Suprapubic skin (tissue), 3 donors: ENCODE measurements at regions not wholly inside any gene's neighbourhood (a gene's known extent, or its start where the extent isn't known, plus 50 kb on each side); places are given as distances from the start of the nearest gene placed in this dataset.

Experiments used
- CTCF ChIP-seq, 2 donors: fragments of 200-600 bp in 1 of 2; fragments of 450-650 bp in 1 of 2; sonication (generic) in 1 of 2; IDR thresholded peaks; one replicate each; pipeline ENCODE4 v1.5.1; 2016 to 2019; ENCODE audit warnings: antibody characterized with exemption in 2 of 2, mild to moderate bottlenecking in 1 of 2, moderate library complexity in 1 of 2
- POLR2A ChIP-seq, 2 donors: fragments of 450-650 bp; IDR thresholded peaks; one replicate each; pipeline ENCODE4 v1.6.1; 2017; ENCODE audit warnings: antibody characterized with exemption in 2 of 2, mild to moderate bottlenecking in 2 of 2, moderate library complexity in 2 of 2

GRCh38 chr2:22854588-22854987 is 530.4 kb upstream of the KLHL29 start:
- TF ChIP-seq CTCF (IDR thresholded peaks at IDR 0.05) (no peak), POLR2A (IDR thresholded peaks at IDR 0.05) (no peak)
